Caki2 (cell line): ENCODE measurements at regions not wholly inside any gene's neighbourhood (a gene's known extent, or its start where the extent isn't known, plus 50 kb on each side); places are given as distances from the start of the nearest gene placed in this dataset.
"Not testable (repeated sequence)": the region's sequence is repeated elsewhere in the genome, so short reads cannot be mapped to it uniquely, and the experiment has no call there.

Experiments
- DNase-seq: peaks from one replicate; pipeline ENCODE4 v3.0.0-alpha.2; 2015; ENCODE audit warnings: low read depth
- in situ Hi-C: cut with HindIII; loops from 2 replicates; pipeline ENCODE4 v1.10.0; 2016; ENCODE audit warnings: low sequenced_read_pairs, low pct_unique_long_range_greater_than_20kb, mixed read lengths

- in situ Hi-C loops: no loop called here
Measured at GRCh38 chr4:128633067-128633466, 176.4 kb upstream of the JADE1 start.

GRCh38 chr4:128630871-128631270 lies 178.6 kb upstream of the JADE1 start:
- in situ Hi-C loops: no loop called here
- DNase-seq: no peak

More at GRCh38 chr4:128633067-128633466, 176.4 kb upstream of the JADE1 start:
- no peak for DNase-seq

- in situ Hi-C loops: no loop called here
- no peak for DNase-seq
Measured at GRCh38 chr4:128623508-128624215, 185.8 kb upstream of the JADE1 start.

GRCh38 chr4:128620279-128620965 lies 189.1 kb upstream of the JADE1 start:
- in situ Hi-C loops, DNase-seq: not testable (repeated sequence)

DNA sequence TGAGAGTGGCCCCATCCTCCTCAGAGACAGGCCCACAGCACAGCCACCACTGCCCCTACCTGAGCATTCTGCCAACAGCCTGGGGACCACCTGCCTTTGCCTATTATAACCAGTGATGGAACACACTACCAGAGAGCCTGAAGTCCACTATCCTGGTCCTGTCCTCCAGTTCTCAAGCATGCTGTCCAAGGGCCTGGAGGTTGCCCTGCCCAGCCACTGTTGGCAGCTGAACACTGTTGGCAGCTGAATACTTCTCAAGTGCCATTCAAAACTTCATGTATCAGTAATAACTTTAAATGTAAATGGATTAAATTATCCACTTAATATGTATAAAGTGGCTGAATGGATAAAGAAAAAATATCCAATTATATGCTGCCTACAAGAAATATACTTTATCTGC lies 194.3 kb upstream of the JADE1 start:
- in situ Hi-C loops: no loop called here
- no peak for DNase-seq

DNA sequence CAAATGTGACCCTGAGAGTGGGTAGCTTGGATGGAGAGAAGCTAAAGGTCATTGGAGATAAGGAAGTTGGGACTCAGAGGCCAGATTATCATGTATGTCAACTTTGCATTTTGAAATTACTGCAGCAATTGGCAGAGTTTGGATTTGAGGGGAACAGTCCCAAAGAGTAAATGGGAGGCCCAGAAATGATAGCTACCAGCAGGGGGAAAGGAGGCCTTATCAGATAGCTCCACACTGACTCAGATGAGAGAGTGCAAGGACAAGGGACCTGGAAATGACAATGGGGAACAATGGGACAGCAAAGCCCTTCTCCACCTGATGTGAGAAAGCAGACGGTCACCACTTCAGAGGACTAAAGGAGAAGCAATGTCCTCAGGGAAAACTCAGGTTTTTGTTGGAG lies 201.5 kb upstream of the JADE1 start:
- DNase-seq: no peak
- in situ Hi-C loops: no loop called here

DNA sequence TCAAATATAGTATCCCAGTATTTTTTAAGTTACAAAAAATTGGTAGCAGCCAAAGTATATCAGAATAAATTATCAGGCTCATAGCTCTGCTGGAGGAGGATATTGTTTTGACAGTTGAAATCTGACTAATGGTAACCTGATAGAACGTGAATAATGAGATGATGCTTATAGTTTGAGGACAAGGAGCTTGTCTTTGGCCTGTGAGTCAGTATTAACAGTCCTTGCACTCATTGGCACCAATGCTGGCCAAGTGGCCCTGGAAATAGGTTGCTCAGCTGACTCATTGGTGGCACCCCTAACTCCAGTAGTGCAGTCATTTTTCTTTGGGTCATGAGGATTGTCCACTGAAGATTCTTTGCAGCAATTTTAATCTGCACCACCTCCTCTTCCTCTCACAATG lies 203.3 kb upstream of the JADE1 start:
- peak; percentile 46 for DNase-seq
- in situ Hi-C loops: no loop called here

DNA sequence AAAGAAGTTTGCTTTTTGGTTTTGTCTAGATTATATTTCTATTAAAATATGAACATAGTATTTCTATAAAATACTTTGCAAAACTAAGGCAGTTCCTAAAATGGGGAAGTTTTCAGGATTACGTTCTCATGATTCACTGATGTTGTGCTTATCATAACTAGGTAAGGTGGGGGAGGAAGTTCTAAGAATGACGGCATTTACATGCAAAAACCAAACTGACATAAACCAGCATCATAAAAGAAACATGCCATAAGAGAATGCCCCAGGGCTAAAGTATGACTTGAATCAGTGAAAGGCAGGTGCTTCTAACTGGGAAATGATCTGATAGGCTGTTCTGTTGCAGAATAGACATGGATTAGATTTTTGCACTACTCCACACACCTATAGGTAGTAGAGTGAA lies 204.7 kb upstream of the JADE1 start:
- no peak for DNase-seq

DNA sequence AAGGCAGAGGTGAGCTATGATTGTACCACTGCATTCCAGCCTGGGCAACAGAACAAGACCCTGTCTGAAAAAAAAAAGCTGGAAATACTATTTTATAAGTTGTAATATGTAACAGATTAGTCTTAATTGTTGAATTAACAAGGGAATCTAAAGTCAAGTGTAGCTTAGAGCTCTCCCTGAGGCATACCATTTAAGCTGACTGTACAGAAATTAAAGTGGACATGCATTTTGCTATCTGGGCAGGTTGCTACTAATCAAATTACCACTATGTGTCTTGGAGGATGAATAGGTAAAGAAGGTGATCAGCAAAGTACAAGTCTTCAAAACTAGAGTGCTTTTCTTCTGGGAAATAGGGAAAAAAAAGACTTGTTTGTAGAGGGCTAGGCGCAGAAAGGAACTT lies 205.3 kb upstream of the JADE1 start:
- no peak for DNase-seq
- in situ Hi-C loops: no loop called here

More for the DNA sequence above, 204.7 kb upstream of the JADE1 start:
- in situ Hi-C loops: no loop called here

- DNase-seq: no peak
- in situ Hi-C loops: no loop called here
Measured at GRCh38 chr4:128603081-128603480, 206.4 kb upstream of the JADE1 start.

GRCh38 chr4:128601991-128602695 lies 207.4 kb upstream of the JADE1 start:
- in situ Hi-C loops: no loop called here
- no peak for DNase-seq

GRCh38 chr4:128600996-128601871 lies 208.3 kb upstream of the JADE1 start:
- in situ Hi-C loops: no loop called here
- peak; percentile 84 for DNase-seq

GRCh38 chr4:128600410-128600809 lies 209.1 kb upstream of the JADE1 start:
- in situ Hi-C loops: no loop called here

DNA sequence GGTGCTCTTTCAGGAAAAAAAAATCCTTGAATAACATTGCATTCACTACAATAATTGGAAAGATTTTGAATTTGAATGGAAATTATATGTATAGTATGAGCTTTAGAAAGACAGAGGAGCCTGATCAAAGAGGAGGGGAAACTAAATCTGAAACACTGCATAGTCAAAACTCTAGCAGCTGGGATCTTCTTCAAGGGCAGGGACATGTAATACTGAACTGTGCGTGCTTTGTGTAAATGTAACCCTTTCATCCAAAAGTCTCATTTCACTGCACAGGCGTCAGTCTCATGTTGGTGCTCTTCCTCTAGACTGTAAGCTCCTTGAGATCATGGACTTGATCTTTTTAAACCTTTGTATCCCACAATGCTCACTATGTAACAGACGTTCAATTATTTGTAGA lies 212.0 kb upstream of the JADE1 start:
- no peak for DNase-seq
- in situ Hi-C loops: no loop called here

More at GRCh38 chr4:128600410-128600809, 209.1 kb upstream of the JADE1 start:
- no peak for DNase-seq

GRCh38 chr4:128596853-128597252 lies 212.6 kb upstream of the JADE1 start:
- in situ Hi-C loops: no loop called here
- no peak for DNase-seq

DNA sequence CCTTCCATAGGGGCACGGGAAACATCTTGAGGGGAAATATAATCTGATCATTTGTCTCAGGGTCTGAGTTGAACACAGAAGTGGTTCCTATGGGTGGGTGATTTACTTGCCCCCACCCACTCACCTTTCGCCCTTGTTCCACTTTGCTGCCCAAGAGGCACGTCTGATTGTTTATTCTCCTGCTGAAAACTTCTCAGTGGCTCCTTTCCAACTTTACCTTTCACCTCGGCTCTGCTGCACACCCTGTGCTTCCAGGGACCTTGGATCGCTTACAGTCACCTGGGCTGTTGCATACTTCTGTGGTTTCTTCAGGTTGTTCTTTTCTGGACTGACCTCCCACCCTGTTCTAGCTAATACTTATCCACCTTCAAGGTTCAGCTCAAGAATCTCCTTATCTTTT lies 213.4 kb upstream of the JADE1 start:
- in situ Hi-C loops: no loop called here
- DNase-seq: peak; percentile 84

DNA sequence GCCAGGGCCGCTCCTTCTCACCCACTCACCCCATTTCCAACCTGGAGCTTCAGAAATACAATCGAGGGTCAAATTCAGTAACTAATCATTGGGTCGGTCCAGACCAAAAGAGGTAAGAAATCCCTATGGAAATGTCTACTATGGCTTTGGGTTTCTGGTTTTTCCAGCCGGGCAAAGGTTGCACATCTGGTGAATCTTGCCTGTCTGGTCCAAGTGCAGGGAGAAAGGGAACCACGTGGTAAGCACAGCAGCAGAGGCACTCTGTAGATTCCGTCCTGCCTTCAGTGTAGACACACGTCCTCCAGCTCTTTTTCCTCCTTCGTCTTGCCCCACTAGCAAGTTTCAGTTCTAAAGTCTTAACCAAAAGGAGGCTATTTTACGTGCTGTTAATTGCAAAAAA lies 218.0 kb upstream of the JADE1 start:
- in situ Hi-C loops: no loop called here
- no peak for DNase-seq

GRCh38 chr4:128590773-128591172 lies 218.7 kb upstream of the JADE1 start:
- DNase-seq: no peak
- in situ Hi-C loops: no loop called here
